BJ (cell line): ENCODE measurements at regions not wholly inside any gene's neighbourhood (a gene's known extent, or its start where the extent isn't known, plus 50 kb on each side); places are given as distances from the start of the nearest gene placed in this dataset.
A peak's percentile ranks its signal among the peaks of the same experiment; 100 is the strongest.

Experiments
- CTCF ChIA-PET: fragments of 350-600 bp; formaldehyde crosslinking; extraction: SDS; loops from one replicate; lab custom pipeline; 2021; ENCODE audit warnings: antibody characterized with exemption, inconsistent platforms; lab: Yijun Ruan, JAX
- POLR2A ChIA-PET: fragments of 300-600 bp; sonication (Branson Sonifier 250); formaldehyde crosslinking; extraction: SDS; loops from one replicate; lab custom pipeline; 2021; ENCODE audit warnings: antibody characterized with exemption; lab: Charles Lee
- DNase-seq: peaks from one replicate; pipeline ENCODE4 v3.0.0-alpha.2; 2011; ENCODE audit warnings: low read depth
- H3K27me3 ChIP-seq: 2 replicates; pipeline ENCODE4 v1.6.0; 2011; ENCODE audit warnings: low read length; ENCODE audit not compliant: control insufficient read depth, insufficient read depth
- H3K36me3 ChIP-seq: 2 replicates; pipeline ENCODE4 v1.5.1; 2011; ENCODE audit warnings: low read length; ENCODE audit not compliant: control insufficient read depth, insufficient read depth
- H3K4me3 ChIP-seq: 2 replicates; pipeline ENCODE4 v1.5.1; 2011; ENCODE audit warnings: low read depth, mild to moderate bottlenecking, control low read depth, low read length
- TF ChIP-seq, protein P1 (sequence below): IDR thresholded peaks from 2 replicates; pipeline ENCODE4 v1.5.1; 2011; ENCODE audit warnings: low read depth, mild to moderate bottlenecking, control low read depth, inconsistent platforms, low read length, moderate library complexity; ENCODE audit not compliant: insufficient read depth

DNA sequence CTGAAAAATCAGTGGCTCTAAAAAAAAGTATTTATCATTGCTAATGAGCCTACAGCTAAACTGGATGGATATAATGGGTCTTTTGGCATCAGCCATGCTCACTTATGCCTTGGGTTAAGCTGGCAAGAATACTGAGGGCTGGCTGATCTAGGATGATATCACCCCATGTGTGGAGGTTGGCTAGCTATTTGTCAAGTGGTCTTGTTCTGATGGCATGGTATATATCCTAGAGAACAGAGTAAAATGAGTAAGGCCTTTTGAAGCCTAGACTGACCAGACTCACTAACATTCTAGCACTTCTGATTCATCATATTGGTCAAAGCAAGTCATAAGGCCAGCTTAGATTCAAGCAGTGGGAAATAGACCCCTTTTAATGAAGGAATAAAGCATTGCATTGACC lies 383.0 kb downstream of the SLITRK1 start:
- H3K4me3 ChIP-seq = no peak overlapping the region
- no peaks in the 10 kb centered on the region for H3K27me3 ChIP-seq
- TF ChIP-seq, protein P1, sequence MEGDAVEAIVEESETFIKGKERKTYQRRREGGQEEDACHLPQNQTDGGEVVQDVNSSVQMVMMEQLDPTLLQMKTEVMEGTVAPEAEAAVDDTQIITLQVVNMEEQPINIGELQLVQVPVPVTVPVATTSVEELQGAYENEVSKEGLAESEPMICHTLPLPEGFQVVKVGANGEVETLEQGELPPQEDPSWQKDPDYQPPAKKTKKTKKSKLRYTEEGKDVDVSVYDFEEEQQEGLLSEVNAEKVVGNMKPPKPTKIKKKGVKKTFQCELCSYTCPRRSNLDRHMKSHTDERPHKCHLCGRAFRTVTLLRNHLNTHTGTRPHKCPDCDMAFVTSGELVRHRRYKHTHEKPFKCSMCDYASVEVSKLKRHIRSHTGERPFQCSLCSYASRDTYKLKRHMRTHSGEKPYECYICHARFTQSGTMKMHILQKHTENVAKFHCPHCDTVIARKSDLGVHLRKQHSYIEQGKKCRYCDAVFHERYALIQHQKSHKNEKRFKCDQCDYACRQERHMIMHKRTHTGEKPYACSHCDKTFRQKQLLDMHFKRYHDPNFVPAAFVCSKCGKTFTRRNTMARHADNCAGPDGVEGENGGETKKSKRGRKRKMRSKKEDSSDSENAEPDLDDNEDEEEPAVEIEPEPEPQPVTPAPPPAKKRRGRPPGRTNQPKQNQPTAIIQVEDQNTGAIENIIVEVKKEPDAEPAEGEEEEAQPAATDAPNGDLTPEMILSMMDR = no peak
- no peak for DNase-seq
- ChIA-PET POLR2A (no interaction called here), CTCF (no interaction called here)
- no peaks in the 10 kb centered on the region for H3K36me3 ChIP-seq

DNA sequence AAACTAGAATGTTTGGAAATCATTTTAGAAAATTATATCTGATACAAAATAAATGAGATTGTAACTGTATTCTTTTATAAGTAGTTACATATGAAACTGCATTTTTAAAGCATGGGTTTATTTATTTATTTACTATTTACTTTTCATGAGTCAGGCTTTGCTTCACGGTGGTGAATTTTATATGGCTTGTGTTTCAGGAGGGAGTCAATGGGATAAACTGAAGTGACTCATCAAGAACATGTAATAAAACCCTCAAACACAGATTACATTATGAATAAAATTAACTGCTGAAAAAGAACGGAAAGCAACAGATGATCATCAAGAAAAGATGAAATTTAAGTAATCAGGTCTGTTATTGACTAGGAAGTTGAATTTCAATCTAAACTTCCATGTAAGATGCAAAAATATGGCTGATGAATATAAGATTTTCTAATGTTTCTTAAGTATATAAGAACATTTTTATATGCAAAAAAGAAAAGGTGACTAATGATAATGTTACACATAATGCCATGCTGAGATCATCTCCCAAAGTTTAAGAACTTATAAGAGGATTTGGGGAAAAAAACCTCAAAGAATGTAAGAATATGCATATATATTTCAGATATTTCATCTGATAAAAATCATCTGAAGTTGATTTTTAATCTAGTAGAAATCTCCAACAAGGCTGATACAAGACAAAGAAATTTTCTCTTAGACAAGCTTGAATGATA lies 383.6 kb downstream of the SLITRK1 start:
- H3K4me3 ChIP-seq = no peak overlapping the region
- ChIA-PET CTCF (no interaction called here), POLR2A (no interaction called here)
- peak; percentile 51 for DNase-seq
- TF ChIP-seq, protein P1 = no peak
- no peaks in the 10 kb centered on the region for H3K27me3 ChIP-seq
- H3K36me3 ChIP-seq = no peaks in the 10 kb centered on the region

DNA sequence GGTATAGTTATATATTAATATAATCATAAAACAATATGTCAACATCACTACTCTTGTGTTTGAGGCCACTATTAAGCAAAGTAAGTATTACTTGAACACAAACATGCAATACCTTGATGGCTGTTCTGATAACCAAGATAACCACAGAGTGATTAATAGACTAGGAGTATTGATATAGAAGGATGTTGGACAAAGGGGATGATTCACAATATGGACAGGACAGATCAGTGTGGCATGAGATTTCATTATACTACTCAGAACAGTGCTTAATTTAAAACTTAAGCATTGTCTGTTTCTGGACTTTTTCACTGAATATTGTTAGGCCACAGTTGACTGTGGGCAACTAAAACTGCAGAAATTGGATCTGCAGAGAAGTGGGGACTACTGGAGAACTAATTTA lies 384.2 kb downstream of the SLITRK1 start:
- H3K4me3 ChIP-seq = no peak overlapping the region
- POLR2A ChIA-PET = no interaction called here
- TF ChIP-seq, protein P1 = no peak
- no peaks in the 10 kb centered on the region for H3K27me3 ChIP-seq
- CTCF ChIA-PET = no interaction called here
- H3K36me3 ChIP-seq = no peaks in the 10 kb centered on the region
- no peak for DNase-seq

DNA sequence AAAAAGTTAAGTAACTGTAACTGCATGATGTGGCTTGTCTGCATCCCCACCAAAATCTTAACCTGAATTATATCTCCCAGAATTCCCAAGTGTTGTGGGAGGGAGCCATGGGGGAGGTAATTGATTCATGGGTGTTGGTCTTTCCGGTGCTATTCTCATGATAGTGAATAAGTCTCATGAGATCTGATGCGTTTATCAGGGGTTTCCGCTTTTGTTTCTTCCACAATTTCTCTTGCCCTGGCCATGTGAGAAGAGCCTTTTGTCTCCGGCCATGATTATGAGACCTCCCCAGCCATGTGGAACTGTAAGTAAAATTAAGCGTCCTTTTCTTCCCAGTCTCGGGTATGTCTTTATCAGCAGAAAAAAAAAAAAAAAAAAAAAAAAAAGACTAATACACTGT lies 385.8 kb downstream of the SLITRK1 start:
- H3K27me3 ChIP-seq = no peaks in the 10 kb centered on the region
- no peaks in the 10 kb centered on the region for H3K36me3 ChIP-seq
- DNase-seq = no peak
- TF ChIP-seq, protein P1 = no peak
- H3K4me3 ChIP-seq = no peak overlapping the region
- POLR2A ChIA-PET = no interaction called here
- CTCF ChIA-PET = no interaction called here

DNA sequence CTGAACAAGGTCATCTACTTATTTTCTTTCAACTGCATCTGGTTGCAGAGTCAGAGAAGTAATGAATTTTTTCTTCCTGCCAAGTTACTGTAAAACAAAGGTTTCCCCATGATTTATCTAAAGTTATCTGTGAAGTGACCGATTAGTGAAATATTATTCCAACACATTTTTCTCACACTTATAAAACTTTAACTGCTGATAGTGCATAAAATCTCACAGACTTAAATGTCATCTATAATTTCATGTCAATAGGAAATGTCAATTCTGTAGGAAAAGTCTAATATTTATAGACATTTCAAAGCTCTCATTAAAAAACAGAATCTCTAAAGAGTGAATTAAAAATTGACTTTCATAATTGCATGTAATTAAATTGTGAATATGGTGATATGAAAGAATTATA lies 397.2 kb downstream of the SLITRK1 start:
- ChIA-PET POLR2A (no interaction called here), CTCF (no interaction called here)
- TF ChIP-seq, protein P1 = no peak
- H3K36me3 ChIP-seq = no peaks in the 10 kb centered on the region
- no peaks in the 10 kb centered on the region for H3K27me3 ChIP-seq
- no peak overlapping the region for H3K4me3 ChIP-seq
- DNase-seq = no peak
